Right ventricle myocardium superior (tissue), 1 donor: ENCODE measurements at regions not wholly inside any gene's neighbourhood (a gene's known extent, or its start where the extent isn't known, plus 50 kb on each side); places are given as distances from the start of the nearest gene placed in this dataset.
"Not testable (repeated sequence)": the region's sequence is repeated elsewhere in the genome, so short reads cannot be mapped to it uniquely, and the experiment has no call there.

ENCODE experiments used
- ATAC-seq: fragments of 200-7000 bp; cut with Tn5 transposase; one replicate; pipeline ENCODE4 v1.9.1; 2020; ENCODE audit warnings: mild to moderate bottlenecking; ENCODE audit not compliant: poor library complexity
- DNase-seq: peaks from one replicate; pipeline ENCODE4 v3.0.0-alpha.2; 2020
- intact Hi-C: fragments of 100-400 bp; cut with DNase I; formaldehyde crosslinking; loops from one replicate; pipeline ENCODE4 v1.11.2; 2022
- donor health status: DM: no; HTN: yes; CAD: no; lungs with severe emphysema.

- no peak for ATAC-seq
- DNase-seq: no peak
- intact Hi-C loops: no loop called here
These were observed 369.6 kb downstream of the IRX2 start for GRCh38 chr5:2381861-2382260.

DNA sequence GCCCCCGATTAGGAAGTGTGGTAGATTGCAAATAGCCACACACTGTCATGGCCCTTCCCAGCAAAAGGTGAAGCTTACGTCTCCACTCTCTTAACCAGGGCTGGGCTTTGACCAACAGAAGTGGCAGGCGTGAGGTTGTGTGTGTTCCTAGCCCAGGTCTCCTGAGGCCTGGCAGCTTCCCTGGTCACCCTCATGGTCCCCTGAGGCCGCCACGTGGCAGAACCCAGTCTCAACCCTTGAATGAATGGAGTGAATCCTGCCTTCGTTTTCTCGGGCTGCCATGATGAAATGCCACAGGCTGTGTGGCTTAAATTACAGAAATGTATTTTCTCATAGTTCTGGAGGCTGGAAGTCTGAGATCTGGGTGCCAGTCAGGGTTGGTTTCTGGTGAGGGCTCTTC, 370.4 kb downstream of the IRX2 start:
- DNase-seq (no peak), ATAC-seq (no peak)
- intact Hi-C loops: no loop called here

DNA sequence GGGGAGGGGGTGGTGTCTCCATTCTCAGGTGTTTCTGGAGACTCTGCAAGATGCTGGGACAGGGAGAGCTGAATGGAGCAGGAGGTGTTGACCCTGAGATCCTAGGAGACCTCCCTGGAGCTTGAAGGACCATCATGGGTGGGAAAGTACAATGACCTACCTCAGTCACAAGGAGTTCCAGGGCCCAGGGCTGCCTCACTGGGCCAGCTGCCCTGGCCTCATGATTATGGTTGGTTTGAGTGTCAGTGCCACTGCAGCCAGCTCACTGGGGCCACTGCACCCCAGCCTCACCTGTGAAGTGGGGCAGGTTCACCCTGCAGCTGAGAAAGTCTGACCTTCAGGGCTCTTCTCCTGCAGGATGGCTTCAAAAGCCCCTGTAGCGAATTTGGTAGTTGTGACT, 372.5 kb downstream of the IRX2 start:
- ATAC-seq (no peak), DNase-seq (no peak)
- intact Hi-C loops: no loop called here

DNA sequence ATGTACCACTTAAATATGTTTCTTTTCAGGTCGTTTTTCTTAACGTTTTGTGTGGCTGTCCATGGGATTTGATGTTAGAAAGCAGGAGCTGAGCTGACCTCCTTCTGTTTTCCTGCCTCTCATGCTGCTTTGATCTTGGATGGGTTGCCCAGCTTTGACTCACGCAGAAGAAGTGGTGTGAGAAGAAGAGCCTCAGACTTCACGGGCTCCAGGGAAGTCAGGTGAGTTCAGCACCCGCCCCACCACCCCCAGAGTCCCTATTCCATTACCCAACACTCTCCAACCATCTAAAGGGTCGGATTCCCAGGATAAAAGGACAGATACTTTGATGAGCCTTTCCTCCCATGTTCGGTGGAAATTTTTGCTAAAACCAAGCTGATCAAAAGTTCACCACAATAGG, 373.4 kb downstream of the IRX2 start:
- no peak for DNase-seq
- no peak for ATAC-seq
- intact Hi-C loops: no loop called here

- DNase-seq (no peak), ATAC-seq (no peak)
- intact Hi-C loops: no loop called here
These were observed 375.0 kb downstream of the IRX2 start for GRCh38 chr5:2376486-2376885.

DNA sequence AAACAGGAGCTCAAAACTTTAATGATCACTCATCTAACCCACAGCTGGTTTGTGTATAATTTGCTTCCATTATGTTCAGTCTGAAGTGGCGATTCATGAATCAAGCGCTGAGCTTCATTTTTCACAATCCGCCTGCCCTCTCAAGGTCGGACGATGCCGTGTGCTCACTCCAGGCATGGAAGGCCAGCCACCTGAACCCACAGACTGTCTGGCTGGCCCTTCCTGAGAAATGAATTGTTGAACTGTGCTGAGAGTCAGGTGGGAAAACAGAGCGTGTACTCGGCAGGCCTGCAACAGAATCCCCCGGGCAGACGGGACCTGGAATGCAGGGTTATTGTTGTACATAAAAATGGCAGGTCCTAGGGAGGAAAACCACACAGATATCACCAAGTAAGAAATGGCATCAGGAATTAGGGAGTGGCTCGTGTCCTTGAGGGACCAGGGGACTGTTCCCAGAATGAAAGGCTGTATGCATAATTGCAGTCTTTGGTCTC, 375.7 kb downstream of the IRX2 start:
- no peak for ATAC-seq
- no peak for DNase-seq
- intact Hi-C loops: no loop called here

DNA sequence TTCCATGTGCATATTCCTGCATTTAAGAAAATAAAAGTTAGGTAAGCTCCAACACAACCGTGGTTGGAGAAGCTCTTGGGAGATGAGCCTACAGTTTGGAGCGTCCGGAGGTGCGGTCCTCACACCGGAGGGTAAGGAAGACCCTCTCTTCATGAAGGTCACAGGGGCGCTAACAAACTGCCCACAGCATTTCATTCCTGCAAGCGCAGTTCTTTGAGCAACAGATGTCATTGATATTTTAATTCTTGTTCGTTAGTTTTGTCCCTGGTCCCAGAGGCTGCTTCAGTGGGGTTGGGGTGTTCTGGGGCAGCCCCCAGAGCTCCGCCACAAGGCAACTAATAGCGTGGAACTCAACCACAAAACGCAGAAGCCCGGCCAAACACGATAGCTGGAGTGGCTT, 376.2 kb downstream of the IRX2 start:
- intact Hi-C loops: no loop called here
- ATAC-seq (no peak), DNase-seq (no peak)

- ATAC-seq (no peak), DNase-seq (no peak)
- intact Hi-C loops: no loop called here
These were observed 376.8 kb downstream of the IRX2 start for GRCh38 chr5:2374703-2375102.

DNA sequence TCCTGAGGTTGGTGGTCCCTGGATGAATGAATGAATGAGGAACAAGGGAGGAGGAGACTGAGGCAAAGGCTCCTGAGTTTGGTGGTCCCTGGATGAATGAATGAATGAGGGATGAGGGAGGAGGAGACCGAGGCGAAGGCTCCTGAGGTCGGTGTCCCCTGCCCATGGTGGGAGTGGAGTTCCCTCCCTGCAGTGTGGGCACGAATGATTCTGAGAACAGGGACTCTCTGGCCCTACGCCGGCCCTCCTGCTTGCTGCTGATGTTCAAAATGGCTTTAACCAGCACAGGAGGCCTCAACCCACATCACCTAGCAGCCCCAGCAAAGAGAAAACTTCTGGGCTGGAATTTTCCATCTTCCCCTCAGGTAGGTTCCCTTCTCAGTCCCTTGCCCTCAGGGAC, 377.8 kb downstream of the IRX2 start:
- intact Hi-C loops: no loop called here
- ATAC-seq: no peak
- no peak for DNase-seq

DNA sequence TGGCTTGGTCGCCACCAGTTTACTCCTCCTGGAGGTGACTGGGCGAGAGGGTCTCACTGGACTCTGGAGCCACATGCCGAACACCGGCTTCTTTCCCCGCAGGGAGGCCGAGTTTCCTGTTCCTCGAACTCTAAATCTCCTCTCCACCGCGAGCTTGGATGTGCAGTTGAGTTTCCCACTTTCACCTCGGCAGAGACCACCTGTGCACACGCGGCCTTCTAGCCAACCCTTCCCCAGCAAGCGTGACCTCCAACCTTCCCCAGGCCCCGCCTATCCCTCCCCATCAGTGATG, 380.1 kb downstream of the IRX2 start:
- no peak for ATAC-seq
- DNase-seq: no peak

DNA sequence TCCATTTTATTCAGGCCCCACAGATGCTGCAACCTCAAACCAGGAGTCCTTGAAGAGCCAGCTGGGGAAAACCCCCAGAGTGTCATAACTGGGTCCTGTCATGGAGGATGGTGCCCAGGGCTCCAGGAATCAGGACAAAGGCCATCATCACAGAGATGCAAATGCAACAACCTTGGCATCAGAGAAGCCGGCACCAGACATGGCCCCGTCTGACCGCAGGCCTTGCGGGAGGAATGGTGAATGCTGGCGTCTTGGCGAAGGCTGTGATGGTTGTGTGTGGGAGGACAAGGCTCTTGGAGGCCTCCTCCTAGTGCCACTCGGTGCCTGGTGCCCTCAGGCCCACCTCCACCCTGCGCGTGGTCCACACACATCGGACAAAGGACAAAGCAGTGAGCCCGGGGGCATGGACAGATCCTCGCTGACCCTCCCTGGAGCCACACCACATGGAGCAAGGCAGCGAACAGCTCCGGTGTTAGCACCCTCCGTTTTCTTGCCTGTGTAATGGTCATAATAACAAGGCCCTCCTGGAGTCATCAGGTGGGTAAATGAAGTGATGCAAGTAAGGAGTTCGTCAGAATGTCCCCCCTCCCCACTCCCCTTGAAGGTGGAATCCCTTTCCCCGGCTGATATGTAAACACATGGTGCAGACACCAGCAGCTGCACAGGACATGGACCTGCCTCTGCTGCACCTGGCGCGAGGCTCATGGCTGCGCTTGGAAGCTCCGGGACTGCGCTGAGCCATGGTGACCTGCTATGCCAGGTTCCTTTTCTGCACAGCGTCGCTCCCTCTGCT, 380.7 kb downstream of the IRX2 start:
- DNase-seq (no peak), ATAC-seq (no peak)
- intact Hi-C loops: no loop called here

More for the DNA sequence above, 380.1 kb downstream of the IRX2 start:
- intact Hi-C loops: no loop called here

DNA sequence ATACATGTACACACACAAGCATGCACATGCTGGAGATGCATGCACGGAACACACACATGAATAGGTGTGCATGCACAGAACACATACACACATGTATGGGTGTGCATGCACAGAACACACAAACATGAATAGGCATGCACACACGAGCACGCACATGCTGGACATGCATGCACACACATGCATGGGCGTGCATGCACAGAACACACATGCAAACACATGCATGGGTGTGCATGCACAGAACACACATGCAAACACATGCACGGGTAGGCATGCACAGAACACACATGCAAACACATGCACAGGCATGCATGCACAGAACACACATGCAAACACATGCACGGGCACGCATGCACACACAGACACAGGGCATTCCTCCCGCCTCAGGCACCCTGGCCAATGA, 382.3 kb downstream of the IRX2 start:
- intact Hi-C loops: no loop called here

GRCh38 chr5:2366816-2367215, 384.7 kb downstream of the IRX2 start:
- ATAC-seq (no peak), DNase-seq (no peak)
- intact Hi-C loops: no loop called here

More for the DNA sequence above, 382.3 kb downstream of the IRX2 start:
- DNase-seq (no peak), ATAC-seq (no peak)

DNA sequence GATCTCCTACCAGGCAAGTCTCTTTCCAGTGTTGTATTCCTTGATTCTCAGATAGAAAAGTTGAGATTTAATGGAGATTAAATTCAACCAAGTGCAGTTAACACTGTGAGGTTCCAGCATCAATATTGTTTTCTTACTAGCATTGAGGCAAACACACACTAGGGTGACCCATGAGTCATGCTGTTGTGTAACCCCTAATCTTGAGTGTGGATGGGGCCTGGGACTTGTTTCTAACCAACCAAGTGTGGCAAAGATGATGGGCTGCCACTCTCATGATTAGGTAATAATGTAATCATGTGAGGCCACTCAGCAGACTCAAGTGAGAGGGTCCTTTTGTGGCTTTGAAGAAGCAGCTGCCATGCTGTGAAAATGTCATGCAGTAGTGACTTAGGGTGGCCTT, 394.2 kb downstream of the IRX2 start:
- intact Hi-C loops: no loop called here
- no peak for DNase-seq
- no peak for ATAC-seq

DNA sequence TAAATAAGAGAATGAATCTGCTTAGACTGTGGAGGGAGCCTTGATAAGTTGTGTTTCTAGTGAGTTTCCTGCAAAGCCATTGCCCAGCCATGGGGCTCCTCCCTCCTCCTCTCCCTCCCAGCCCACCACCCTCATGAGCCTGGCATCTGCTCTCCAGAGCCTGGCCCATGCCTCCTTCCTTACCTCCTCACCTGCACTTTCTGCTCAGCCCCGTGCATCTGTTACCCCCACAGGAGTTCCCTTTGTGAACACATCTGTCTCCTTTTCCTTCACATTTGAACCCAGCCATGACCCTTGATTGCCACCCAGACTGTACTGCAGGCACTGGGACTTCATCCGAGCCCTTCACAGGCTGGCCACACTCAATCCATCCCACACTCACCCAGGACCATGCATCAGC, 395.6 kb downstream of the IRX2 start:
- intact Hi-C loops: no loop called here
- DNase-seq (no peak), ATAC-seq (no peak)

DNA sequence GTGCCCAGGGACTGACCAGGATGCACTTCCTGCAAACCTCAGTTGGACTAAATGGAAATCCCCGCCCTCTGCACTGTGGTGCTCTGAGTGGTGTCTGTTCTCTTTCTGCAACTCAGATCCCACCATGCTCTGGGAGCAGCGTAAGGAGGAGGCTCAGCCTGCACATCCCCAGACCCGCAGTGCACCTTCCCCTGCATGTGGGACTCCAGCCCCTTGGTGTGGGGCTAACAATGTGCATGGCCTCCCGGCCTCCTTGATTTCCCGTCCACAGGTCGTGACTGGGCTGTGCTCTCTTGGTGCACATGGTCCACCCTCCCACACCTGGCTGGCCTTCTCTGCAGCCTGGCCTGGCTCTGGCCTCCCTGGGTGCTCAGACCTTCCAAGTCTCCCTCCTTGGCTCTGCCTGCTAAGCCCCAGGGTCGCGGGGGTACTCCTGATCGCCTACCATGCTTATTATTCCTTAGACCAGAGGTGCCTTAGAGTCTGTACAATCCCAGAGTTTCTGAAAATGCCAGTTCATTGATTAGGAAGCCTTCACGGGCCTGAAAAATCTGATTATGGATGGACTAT, 397.5 kb downstream of the IRX2 start:
- DNase-seq (no peak), ATAC-seq (no peak)
- intact Hi-C loops: no loop called here

DNA sequence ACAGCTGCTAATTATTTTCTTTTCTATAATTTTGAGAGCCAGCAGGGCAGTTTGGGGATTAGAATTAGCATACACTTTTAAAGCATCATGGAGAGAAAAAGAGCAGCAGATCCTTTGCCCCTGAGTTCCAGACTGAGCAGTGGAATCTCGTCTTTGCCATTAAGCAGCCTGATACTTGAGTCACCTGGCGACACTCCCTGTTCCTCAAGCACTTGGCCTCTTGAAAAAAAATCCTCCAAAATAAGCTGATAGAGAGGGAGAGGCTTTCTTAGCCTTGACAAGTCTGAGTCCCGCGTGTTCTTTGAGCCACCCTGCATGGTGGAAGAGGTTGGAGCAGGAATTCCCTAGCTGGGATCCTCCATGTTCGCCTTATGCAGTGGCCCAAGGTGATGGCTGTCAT, 398.3 kb downstream of the IRX2 start:
- ATAC-seq (no peak), DNase-seq (no peak)
- intact Hi-C loops: no loop called here

- no peak for DNase-seq
- intact Hi-C loops: no loop called here
These were observed 399.2 kb downstream of the IRX2 start for GRCh38 chr5:2352101-2352861.

GRCh38 chr5:2349768-2350167, 401.7 kb downstream of the IRX2 start:
- DNase-seq, intact Hi-C loops, ATAC-seq: not testable (repeated sequence)

More at GRCh38 chr5:2352101-2352861, 399.2 kb downstream of the IRX2 start:
- no peak for ATAC-seq

- ATAC-seq (no peak), DNase-seq (no peak)
- intact Hi-C loops: no loop called here
These were observed 412.8 kb downstream of the IRX2 start for GRCh38 chr5:2338686-2339085.
